ENCODE measurements at regions not wholly inside any gene's neighbourhood (a gene's known extent, or its start where the extent isn't known, plus 50 kb on each side); places are given as distances from the start of the nearest gene placed in this dataset.

- H3K4me1 ChIP-seq (ENCODE audit: control insufficient read depth in 3 of 3, insufficient read depth in 2 of 3, low read depth in 1 of 3, low read length in 2 of 3) = peaks cover 0 to under 1% (median 0%) of the 10 kb centered on the region in 3 donors
- H3K27ac ChIP-seq (ENCODE audit: low read depth in 1 of 3, low read length in 2 of 3) = no peak overlapping the region
- H3K9me3 ChIP-seq (ENCODE audit: control insufficient read depth in 2 of 2, insufficient read depth in 1 of 2, low read depth in 1 of 2, low read length in 1 of 2) = no peaks in the 10 kb centered on the region
- no peak overlapping the region for H3K4me3 ChIP-seq (ENCODE audit: low read depth in 1 of 3, low read length in 3 of 3)
- FAIRE-seq (no peak), DNase-seq (no peak)
- H3K36me3 ChIP-seq (ENCODE audit: control insufficient read depth in 3 of 3, insufficient read depth in 2 of 3, low read depth in 1 of 3, low read length in 3 of 3) = no peaks in the 10 kb centered on the region
- H3K27me3 ChIP-seq (ENCODE audit: control insufficient read depth in 3 of 3, insufficient read depth in 3 of 3, low read length in 3 of 3) = no peaks in the 10 kb centered on the region
These were observed 391.9 kb upstream of the ATP2B1 start for GRCh38 chr12:90100579-90100978.

DNA sequence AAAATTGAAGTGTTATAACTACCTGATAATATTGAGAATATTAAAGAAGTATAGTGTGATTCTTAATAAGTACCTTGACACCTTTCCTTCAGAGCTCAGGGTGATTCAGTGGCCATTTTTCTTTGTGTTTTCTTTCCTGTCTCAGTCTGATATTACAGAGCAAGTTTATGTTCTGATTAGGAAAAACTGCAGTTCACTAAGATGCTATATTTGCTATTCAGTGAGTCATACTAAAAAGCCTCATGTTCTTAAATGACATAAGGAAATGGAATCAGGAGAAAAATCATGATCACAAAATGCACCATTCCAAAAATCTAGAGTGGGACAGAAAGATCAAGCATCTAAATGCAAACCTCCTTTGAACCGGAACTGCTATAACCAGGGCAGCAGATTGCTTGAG lies 390.6 kb upstream of the ATP2B1 start:
- Histone ChIP-seq H3K4me1 (ENCODE audit: control insufficient read depth in 3 of 3, insufficient read depth in 2 of 3, low read depth in 1 of 3, low read length in 2 of 3) (no peaks in the 10 kb centered on the region), H3K36me3 (ENCODE audit: control insufficient read depth in 3 of 3, insufficient read depth in 2 of 3, low read depth in 1 of 3, low read length in 3 of 3) (no peaks in the 10 kb centered on the region), H3K9me3 (ENCODE audit: control insufficient read depth in 2 of 2, insufficient read depth in 1 of 2, low read depth in 1 of 2, low read length in 1 of 2) (no peaks in the 10 kb centered on the region), H3K27ac (ENCODE audit: low read depth in 1 of 3, low read length in 2 of 3) (no peak overlapping the region), H3K4me3 (ENCODE audit: low read depth in 1 of 3, low read length in 3 of 3) (no peak overlapping the region), H3K27me3 (ENCODE audit: control insufficient read depth in 3 of 3, insufficient read depth in 3 of 3, low read length in 3 of 3) (no peaks in the 10 kb centered on the region)
- DNase-seq (no peak), FAIRE-seq (no peak)
- WGBS, 3 donors = 93 to 97% (median 96%) methylated on average over 1 of the region's 1 CpG

DNA sequence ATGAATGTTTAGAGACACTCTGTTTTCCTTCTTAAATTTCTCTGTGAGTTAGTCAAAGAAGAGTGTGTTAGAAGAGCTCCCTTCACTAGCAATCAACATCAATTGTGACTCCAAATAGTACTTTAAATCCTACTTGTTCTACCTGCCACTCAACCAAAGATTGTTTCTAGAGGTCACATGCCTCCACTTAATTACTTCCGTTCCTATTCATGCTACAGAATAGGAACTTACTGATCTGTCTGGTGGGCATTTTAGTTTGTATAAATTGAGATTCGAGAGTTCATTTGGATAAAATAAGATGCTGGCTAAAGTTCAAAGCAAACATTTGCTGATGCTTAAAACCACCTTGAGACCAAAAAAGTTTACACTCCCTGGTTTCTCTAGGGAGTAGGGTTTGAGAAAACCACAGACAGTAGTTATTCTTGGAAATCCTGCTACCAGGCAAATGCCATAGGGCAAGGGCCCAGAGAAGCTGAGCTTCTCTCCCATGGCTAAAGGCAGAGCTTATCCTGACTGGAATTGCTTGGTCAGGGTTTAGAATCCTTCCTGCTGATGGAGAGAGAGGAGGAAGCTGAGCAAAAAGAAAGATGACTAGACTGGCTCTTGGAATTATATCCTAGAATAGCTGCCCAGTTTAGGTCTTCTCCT lies 389.6 kb upstream of the ATP2B1 start:
- Histone ChIP-seq H3K27me3 (ENCODE audit: control insufficient read depth in 3 of 3, insufficient read depth in 3 of 3, low read length in 3 of 3) (no peaks in the 10 kb centered on the region), H3K27ac (ENCODE audit: low read depth in 1 of 3, low read length in 2 of 3) (no peak overlapping the region), H3K9me3 (ENCODE audit: control insufficient read depth in 2 of 2, insufficient read depth in 1 of 2, low read depth in 1 of 2, low read length in 1 of 2) (no peaks in the 10 kb centered on the region), H3K36me3 (ENCODE audit: control insufficient read depth in 3 of 3, insufficient read depth in 2 of 3, low read depth in 1 of 3, low read length in 3 of 3) (no peaks in the 10 kb centered on the region), H3K4me3 (ENCODE audit: low read depth in 1 of 3, low read length in 3 of 3) (no peak overlapping the region), H3K4me1 (ENCODE audit: control insufficient read depth in 3 of 3, insufficient read depth in 2 of 3, low read depth in 1 of 3, low read length in 2 of 3) (no peaks in the 10 kb centered on the region)
- FAIRE-seq = no peak
- WGBS, 3 donors = 55 to 73% (median 71%) methylated on average over 2 of the region's 2 CpGs
- no peak for DNase-seq

DNA sequence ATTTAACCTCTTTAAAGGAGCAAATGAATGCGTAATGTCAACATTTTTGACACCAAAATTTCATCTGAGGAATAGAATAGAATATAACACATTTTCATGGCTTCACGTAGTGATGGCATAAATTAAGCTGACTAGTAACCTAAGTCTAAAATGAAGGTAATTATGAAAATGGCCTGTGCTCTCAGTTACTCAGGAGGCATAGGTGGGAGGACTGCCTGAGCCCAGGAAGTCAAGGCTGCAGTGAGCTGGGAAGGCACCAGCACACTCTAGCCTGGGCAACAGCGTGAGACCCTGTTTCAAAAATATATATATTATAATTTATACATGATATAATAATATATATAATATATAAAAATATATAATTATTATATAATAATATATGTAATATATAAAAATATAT lies 383.2 kb upstream of the ATP2B1 start:
- 64 to 80% (median 69%) methylated on average over 3 of the region's 3 CpGs for WGBS, 3 donors
- peak overlapping the region in 1 of 3 donors; percentile 52 for H3K27ac ChIP-seq (ENCODE audit: low read depth in 1 of 3, low read length in 2 of 3)
- FAIRE-seq = no peak

GRCh38 chr12:90090929-90091651 lies 382.5 kb upstream of the ATP2B1 start:
- peak; percentile 88 to 91 for DNase-seq

More for the DNA sequence above, 383.2 kb upstream of the ATP2B1 start:
- Histone ChIP-seq H3K4me1 (ENCODE audit: control insufficient read depth in 3 of 3, insufficient read depth in 2 of 3, low read depth in 1 of 3, low read length in 2 of 3) (peaks cover 0 to 15% (median 2%) of the 10 kb centered on the region in 3 donors), H3K9me3 (ENCODE audit: control insufficient read depth in 2 of 2, insufficient read depth in 1 of 2, low read depth in 1 of 2, low read length in 1 of 2) (no peaks in the 10 kb centered on the region), H3K27me3 (ENCODE audit: control insufficient read depth in 3 of 3, insufficient read depth in 3 of 3, low read length in 3 of 3) (no peaks in the 10 kb centered on the region), H3K36me3 (ENCODE audit: control insufficient read depth in 3 of 3, insufficient read depth in 2 of 3, low read depth in 1 of 3, low read length in 3 of 3) (no peaks in the 10 kb centered on the region), H3K4me3 (ENCODE audit: low read depth in 1 of 3, low read length in 3 of 3) (no peak overlapping the region)
- DNase-seq = no peak

DNA sequence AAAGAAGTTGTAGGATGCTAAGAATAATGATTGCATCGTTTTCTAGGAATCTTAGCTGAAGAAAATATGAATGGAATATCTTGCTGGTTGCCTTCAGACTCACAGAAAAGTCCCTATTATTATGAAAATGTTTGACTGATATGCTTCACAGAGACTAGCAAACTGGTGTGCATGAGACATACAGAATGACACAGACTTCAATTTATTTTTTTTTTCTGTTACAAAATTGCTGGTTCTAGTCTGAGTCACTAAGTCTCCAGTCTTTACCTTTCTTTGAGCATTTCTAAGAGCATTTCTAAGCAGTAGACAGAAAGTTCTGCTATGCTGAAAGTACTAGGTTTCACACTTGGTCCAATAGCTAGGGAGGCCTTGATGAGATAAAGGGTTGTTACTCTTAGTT lies 377.6 kb upstream of the ATP2B1 start:
- 77 to 92% (median 88%) methylated on average over 1 of the region's 1 CpG for WGBS, 3 donors
- no peak overlapping the region for H3K4me3 ChIP-seq (ENCODE audit: low read depth in 1 of 3, low read length in 3 of 3)
- no peaks in the 10 kb centered on the region for H3K36me3 ChIP-seq (ENCODE audit: control insufficient read depth in 3 of 3, insufficient read depth in 2 of 3, low read depth in 1 of 3, low read length in 3 of 3)
- DNase-seq (no peak), FAIRE-seq (no peak)
- H3K27ac ChIP-seq (ENCODE audit: low read depth in 1 of 3, low read length in 2 of 3) = no peak overlapping the region
- no peaks in the 10 kb centered on the region for H3K9me3 ChIP-seq (ENCODE audit: control insufficient read depth in 2 of 2, insufficient read depth in 1 of 2, low read depth in 1 of 2, low read length in 1 of 2)
- H3K27me3 ChIP-seq (ENCODE audit: control insufficient read depth in 3 of 3, insufficient read depth in 3 of 3, low read length in 3 of 3) = no peaks in the 10 kb centered on the region
- peaks cover 0 to 9% (median 0%) of the 10 kb centered on the region in 3 donors for H3K4me1 ChIP-seq (ENCODE audit: control insufficient read depth in 3 of 3, insufficient read depth in 2 of 3, low read depth in 1 of 3, low read length in 2 of 3)

More at GRCh38 chr12:90090929-90091651, 382.5 kb upstream of the ATP2B1 start:
- Histone ChIP-seq H3K4me3 (ENCODE audit: low read depth in 1 of 3, low read length in 3 of 3) (no peak overlapping the region), H3K27ac (ENCODE audit: low read depth in 1 of 3, low read length in 2 of 3) (peak overlapping the region; percentile 9 to 73 (median 60)), H3K36me3 (ENCODE audit: control insufficient read depth in 3 of 3, insufficient read depth in 2 of 3, low read depth in 1 of 3, low read length in 3 of 3) (no peaks in the 10 kb centered on the region), H3K27me3 (ENCODE audit: control insufficient read depth in 3 of 3, insufficient read depth in 3 of 3, low read length in 3 of 3) (no peaks in the 10 kb centered on the region), H3K4me1 (ENCODE audit: control insufficient read depth in 3 of 3, insufficient read depth in 2 of 3, low read depth in 1 of 3, low read length in 2 of 3) (peaks cover 0 to 15% (median 2%) of the 10 kb centered on the region in 3 donors), H3K9me3 (ENCODE audit: control insufficient read depth in 2 of 2, insufficient read depth in 1 of 2, low read depth in 1 of 2, low read length in 1 of 2) (no peaks in the 10 kb centered on the region)
- FAIRE-seq = no peak
- 50 to 57% (median 53%) methylated on average over 3 of the region's 3 CpGs for WGBS, 3 donors

DNA sequence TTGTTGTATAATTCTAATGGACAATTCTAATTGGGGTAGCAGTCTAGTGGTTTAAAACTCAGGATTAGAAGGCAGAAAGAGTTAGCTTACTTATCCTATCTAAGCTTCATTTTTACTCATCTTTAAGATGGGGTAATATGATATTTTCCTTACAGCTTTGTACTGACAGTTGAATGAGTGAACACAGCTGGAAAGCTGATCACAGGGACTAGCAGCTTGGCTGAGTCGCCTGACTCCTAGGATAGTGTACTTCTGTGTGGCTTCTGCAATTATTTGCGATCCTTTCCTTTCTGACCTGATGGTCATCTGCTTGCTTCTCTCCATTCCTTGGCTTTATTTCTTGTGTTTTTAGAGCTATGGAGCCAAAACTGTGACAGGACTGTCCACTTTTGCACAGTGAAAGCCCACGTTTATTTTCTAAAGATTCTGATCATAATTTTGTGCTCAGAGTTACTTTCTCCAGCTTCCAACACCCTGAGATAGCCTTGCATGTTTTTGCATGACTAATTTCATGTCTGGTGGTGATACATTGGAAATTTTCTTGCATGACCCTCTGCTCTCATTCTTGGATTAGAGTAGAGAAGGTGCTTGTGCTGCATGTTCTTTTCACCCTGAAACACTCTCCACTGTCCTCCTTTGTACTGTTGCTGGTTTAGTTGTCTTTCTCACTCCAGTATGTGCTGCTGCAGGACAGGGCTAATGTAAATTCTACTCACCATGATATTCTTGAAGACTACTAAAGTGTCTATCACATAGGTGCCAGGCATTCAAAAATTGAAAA lies 377.0 kb upstream of the ATP2B1 start:
- no peaks in the 10 kb centered on the region for H3K9me3 ChIP-seq (ENCODE audit: control insufficient read depth in 2 of 2, insufficient read depth in 1 of 2, low read depth in 1 of 2, low read length in 1 of 2)
- no peaks in the 10 kb centered on the region for H3K27me3 ChIP-seq (ENCODE audit: control insufficient read depth in 3 of 3, insufficient read depth in 3 of 3, low read length in 3 of 3)
- H3K4me1 ChIP-seq (ENCODE audit: control insufficient read depth in 3 of 3, insufficient read depth in 2 of 3, low read depth in 1 of 3, low read length in 2 of 3) = peaks cover 0 to 4% (median 0%) of the 10 kb centered on the region in 3 donors
- H3K36me3 ChIP-seq (ENCODE audit: control insufficient read depth in 3 of 3, insufficient read depth in 2 of 3, low read depth in 1 of 3, low read length in 3 of 3) = no peaks in the 10 kb centered on the region
- H3K27ac ChIP-seq (ENCODE audit: low read depth in 1 of 3, low read length in 2 of 3) = no peak overlapping the region
- H3K4me3 ChIP-seq (ENCODE audit: low read depth in 1 of 3, low read length in 3 of 3) = no peak overlapping the region
- WGBS, 3 donors = 69 to 79% (median 77%) methylated on average over 3 of the region's 3 CpGs
- DNase-seq = no peak
- FAIRE-seq = no peak

DNA sequence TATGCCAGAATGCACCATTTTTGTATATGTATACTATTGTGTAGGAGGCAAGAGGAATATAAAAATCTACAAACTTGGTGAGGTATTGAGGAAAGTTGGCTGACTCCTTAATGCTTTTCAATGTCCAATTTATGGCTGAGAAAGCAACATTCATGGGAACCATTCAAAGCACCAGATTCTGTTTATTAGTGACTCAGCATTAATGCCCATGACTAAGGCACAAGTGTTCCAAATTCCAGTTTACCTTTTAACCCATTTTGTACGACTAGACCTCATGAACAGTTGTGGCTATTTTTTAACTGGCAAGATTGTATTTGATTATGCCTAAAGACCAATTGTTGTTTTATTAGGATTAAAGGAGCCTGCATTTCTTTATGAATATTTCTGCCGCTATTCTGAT lies 375.4 kb upstream of the ATP2B1 start:
- DNase-seq = no peak
- H3K27me3 ChIP-seq (ENCODE audit: control insufficient read depth in 3 of 3, insufficient read depth in 3 of 3, low read length in 3 of 3) = no peaks in the 10 kb centered on the region
- H3K4me1 ChIP-seq (ENCODE audit: control insufficient read depth in 3 of 3, insufficient read depth in 2 of 3, low read depth in 1 of 3, low read length in 2 of 3) = no peaks in the 10 kb centered on the region
- no peaks in the 10 kb centered on the region for H3K9me3 ChIP-seq (ENCODE audit: control insufficient read depth in 2 of 2, insufficient read depth in 1 of 2, low read depth in 1 of 2, low read length in 1 of 2)
- 64 to 88% (median 85%) methylated on average over 2 of the region's 2 CpGs for WGBS, 3 donors
- no peak overlapping the region for H3K4me3 ChIP-seq (ENCODE audit: low read depth in 1 of 3, low read length in 3 of 3)
- no peak overlapping the region for H3K27ac ChIP-seq (ENCODE audit: low read depth in 1 of 3, low read length in 2 of 3)
- no peaks in the 10 kb centered on the region for H3K36me3 ChIP-seq (ENCODE audit: control insufficient read depth in 3 of 3, insufficient read depth in 2 of 3, low read depth in 1 of 3, low read length in 3 of 3)
- FAIRE-seq = no peak
